AG09309 (cell line): ENCODE measurements at regions not wholly inside any gene's neighbourhood (a gene's known extent, or its start where the extent isn't known, plus 50 kb on each side); places are given as distances from the start of the nearest gene placed in this dataset.

ENCODE experiments used
- DNase-seq: peaks from one replicate; pipeline ENCODE4 v3.0.0-alpha.2; 2010; ENCODE audit warnings: low read depth
- H3K4me3 ChIP-seq: 2 replicates; pipeline ENCODE4 v1.5.1; 2011; ENCODE audit warnings: mild to moderate bottlenecking, low read depth, low read length, moderate library complexity; ENCODE audit not compliant: control insufficient read depth
- TF ChIP-seq, protein P1 (sequence below): IDR thresholded peaks from 2 replicates; pipeline ENCODE4 v1.5.1; 2011; ENCODE audit warnings: mild to moderate bottlenecking, low read depth, low read length, inconsistent platforms; ENCODE audit not compliant: insufficient read depth, control insufficient read depth; ENCODE audit errors: missing control alignments

DNA sequence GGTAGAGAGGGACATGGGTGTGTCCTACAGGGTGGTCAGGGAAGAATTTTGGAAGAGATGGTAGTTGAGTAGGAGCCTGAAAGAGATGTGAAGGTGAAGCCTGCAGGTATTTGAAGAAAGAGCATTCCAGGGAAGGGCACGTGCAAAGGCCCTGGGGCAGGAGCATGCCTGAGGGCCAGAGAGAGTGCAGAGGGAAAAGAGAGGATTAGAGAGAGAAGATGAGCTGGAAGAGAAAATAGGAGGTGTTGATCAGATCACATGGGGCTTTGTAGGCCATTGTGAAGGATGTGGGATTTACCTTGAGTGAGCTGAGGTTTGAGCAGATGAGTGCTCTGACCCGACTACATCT lies 455.0 kb downstream of the HAPSTR1 start:
- no peak overlapping the region for H3K4me3 ChIP-seq
- TF ChIP-seq, protein P1, sequence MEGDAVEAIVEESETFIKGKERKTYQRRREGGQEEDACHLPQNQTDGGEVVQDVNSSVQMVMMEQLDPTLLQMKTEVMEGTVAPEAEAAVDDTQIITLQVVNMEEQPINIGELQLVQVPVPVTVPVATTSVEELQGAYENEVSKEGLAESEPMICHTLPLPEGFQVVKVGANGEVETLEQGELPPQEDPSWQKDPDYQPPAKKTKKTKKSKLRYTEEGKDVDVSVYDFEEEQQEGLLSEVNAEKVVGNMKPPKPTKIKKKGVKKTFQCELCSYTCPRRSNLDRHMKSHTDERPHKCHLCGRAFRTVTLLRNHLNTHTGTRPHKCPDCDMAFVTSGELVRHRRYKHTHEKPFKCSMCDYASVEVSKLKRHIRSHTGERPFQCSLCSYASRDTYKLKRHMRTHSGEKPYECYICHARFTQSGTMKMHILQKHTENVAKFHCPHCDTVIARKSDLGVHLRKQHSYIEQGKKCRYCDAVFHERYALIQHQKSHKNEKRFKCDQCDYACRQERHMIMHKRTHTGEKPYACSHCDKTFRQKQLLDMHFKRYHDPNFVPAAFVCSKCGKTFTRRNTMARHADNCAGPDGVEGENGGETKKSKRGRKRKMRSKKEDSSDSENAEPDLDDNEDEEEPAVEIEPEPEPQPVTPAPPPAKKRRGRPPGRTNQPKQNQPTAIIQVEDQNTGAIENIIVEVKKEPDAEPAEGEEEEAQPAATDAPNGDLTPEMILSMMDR: no peak
- DNase-seq: no peak

DNA sequence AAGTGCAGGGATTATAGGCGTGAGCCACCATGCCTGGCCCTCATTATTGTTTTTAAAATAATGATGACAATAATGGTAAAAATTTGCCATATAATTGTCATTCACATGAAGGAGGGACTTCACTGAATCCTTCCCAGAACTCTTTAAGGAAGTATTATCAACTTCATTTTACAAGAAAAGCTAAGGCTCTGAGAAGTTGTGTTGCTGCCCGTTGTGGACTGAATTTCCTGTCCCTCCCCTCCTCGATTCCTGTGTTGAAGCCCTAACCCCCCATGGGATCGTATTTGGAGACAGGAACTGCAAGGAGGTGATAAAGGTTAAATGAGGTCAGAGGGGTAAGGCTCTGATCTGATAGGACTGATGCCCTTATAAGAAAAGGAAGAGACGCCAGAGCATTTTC lies 458.0 kb downstream of the HAPSTR1 start:
- TF ChIP-seq, protein P1: no peak
- H3K4me3 ChIP-seq: no peak overlapping the region
- DNase-seq: no peak

DNA sequence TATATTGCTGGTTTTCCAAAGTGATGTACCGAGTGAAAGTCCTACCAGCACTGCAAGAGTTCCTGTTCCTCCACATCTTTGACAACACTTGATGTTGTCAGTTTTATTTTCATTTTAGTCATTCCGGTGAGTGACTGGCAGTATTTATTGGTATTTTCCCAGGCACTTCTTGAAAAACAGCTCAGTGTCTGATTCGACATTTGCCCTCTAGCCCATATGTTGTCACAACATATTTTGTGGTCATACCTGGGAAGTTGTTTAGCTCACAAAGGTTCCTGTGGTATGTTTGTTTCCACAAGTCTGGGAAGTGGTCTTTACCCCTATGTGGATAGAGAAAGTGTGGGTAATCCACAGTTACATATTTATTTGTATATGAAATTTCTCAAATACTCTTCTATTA lies 463.6 kb downstream of the HAPSTR1 start:
- DNase-seq: no peak
- TF ChIP-seq, protein P1: no peak
- H3K4me3 ChIP-seq: no peak overlapping the region

DNA sequence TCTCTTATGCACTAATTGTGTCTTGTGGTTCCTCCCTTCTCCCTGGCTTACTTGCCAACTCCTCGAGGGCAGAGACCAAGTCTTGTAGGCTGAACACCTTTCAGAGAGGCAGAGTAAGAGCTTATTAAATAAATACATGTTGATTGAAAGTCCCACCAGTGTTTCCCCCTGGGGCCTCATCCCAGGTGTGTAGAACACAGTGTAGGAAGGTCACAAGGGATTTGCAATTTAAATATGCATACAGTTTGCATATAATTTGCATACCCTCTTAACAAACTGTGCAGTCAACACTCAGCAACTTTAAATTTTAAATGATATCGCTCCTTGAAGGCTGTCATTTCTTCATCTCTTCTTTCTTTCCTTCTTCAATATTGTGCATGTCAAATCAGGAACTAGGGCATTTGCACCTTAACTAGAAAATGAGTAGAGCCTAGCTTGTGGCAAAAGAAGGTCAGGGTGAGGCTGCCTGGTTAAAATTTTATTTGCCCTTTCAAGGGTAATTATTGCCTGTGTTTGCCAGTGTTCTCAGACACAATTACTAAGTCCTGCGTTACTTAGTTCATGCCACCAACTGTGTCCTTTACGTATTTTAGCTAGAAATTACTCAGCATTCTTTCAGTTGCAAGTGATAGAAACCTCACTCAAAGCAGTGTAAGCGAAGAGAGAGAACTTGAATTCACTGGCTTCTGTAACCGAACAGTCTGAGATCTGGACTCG lies 465.7 kb downstream of the HAPSTR1 start:
- no peak overlapping the region for H3K4me3 ChIP-seq
- DNase-seq: no peak
- TF ChIP-seq, protein P1: no peak

DNA sequence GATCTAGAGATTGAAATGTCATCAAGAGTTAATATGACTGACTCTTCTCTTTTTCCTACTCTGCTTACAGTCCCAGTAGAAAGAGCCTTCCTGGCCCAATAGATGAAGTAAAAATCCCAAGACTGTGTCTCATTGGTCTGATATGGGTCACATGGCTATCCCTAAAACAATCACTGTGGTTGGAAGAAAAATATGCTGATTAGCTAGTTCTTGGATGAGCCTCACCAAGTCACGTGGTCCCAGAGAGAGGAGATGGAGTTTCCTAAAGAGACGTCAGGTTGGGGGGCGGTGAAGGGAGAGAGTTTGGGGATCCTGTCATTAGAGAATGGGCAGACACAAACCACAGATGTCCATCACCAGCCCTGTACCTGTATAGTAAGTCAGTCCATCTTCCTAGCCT lies 466.3 kb downstream of the HAPSTR1 start:
- H3K4me3 ChIP-seq: no peak overlapping the region
- TF ChIP-seq, protein P1: no peak
- DNase-seq: no peak

DNA sequence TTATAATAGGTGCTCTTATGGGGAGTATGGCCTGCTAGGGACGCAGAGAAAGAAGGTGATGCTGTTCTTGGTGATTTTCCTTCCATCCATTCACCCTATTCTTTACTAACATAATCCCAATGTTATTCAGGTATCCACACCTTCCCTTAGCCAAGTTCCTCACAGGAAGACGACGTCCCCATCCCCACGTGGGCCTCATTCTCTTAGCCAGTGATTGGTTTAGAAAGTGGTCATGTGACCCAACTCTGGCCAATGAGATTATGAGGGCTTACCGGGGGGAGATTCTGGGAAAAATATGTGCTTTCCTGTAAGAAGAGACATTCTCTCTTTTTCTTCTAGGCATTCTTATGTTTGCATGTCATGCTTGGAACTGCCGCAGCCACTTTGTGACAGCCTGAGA lies 474.7 kb downstream of the HAPSTR1 start:
- DNase-seq: no peak
- TF ChIP-seq, protein P1: no peak
- no peak overlapping the region for H3K4me3 ChIP-seq
